HepG2 (cell line): ENCODE measurements at regions not wholly inside any gene's neighbourhood (a gene's known extent, or its start where the extent isn't known, plus 50 kb on each side); places are given as distances from the start of the nearest gene placed in this dataset.

Experiments
- ATAC-seq: fragments of 200-7000 bp; cut with Tn5 transposase; 3 replicates; pipeline ENCODE4 v1.9.1; 2020; ENCODE audit warnings: mild to moderate bottlenecking, moderate library complexity
- BruUV-seq: library from RNA; stranded (reverse); fragments of 400-500 nt; replicated peaks from 2 replicates; lab custom pipeline; 2021; lab: Mats Ljungman, UMichigan
- CTCF ChIA-PET: fragments of 300-600 bp; formaldehyde crosslinking; extraction: SDS; loops from one replicate; lab custom pipeline; 2021; ENCODE audit warnings: low total read pairs, inconsistent platforms, low intra/inter-chr PET ratio; lab: Yijun Ruan, JAX
- POLR2A ChIA-PET: fragments of 350-600 bp; sonication (Branson Sonifier 250); formaldehyde crosslinking; loops from one replicate; lab custom pipeline; 2020; ENCODE audit warnings: antibody characterized with exemption, inconsistent platforms; lab: Yijun Ruan, JAX
- DNase-seq: peaks from one replicate; pipeline ENCODE4 v3.0.0-alpha.2; 2015; ENCODE audit warnings: low spot score
- FAIRE-seq: peaks from 3 replicates; lab custom pipeline; 2011; peaks lifted over from hg19 to GRCh38; lab: Jason Lieb, UNC
- H2AFZ ChIP-seq: one replicate; pipeline ENCODE4 v1.6.1; 2011; ENCODE audit warnings: low read length, inconsistent platforms
- H3K27ac ChIP-seq: fragments of 300-600 bp; 3 replicates; pipeline ENCODE4 v1.8.0; 2011; ENCODE audit warnings: mixed run types, mild to moderate bottlenecking, mixed read lengths, low read length, inconsistent platforms; ENCODE audit not compliant: insufficient read depth; ENCODE audit errors: extremely low read length
- H3K27me3 ChIP-seq, 2 experiments: fragments of 200-600 bp in 1 of 2; 2 replicates in 1 of 2; 3 replicates in 1 of 2; pipeline versions ENCODE4 v1.6.0 to v1.8.0; 2011; ENCODE audit warnings: low read length in 2 of 2, mild to moderate bottlenecking in 2 of 2, moderate library complexity in 2 of 2, inconsistent platforms in 1 of 2; ENCODE audit not compliant: insufficient read depth in 2 of 2, control insufficient read depth in 1 of 2
- H3K36me3 ChIP-seq, 2 experiments: fragments of 200-600 bp in 1 of 2; replicated peaks in 1 of 2; 2 replicates in 1 of 2; 3 replicates in 1 of 2; pipeline versions ENCODE4 v1.5.1 to v1.8.0; 2011; ENCODE audit warnings: low read length in 2 of 2, inconsistent platforms in 1 of 2; ENCODE audit not compliant: insufficient read depth in 2 of 2, control insufficient read depth in 1 of 2
- H3K4me1 ChIP-seq: 2 replicates; pipeline ENCODE4 v1.5.1; 2012; ENCODE audit warnings: low read length, inconsistent platforms; ENCODE audit not compliant: insufficient read depth
- H3K4me2 ChIP-seq: 2 replicates; pipeline ENCODE4 v1.6.0; 2011; ENCODE audit warnings: low read depth, low read length, inconsistent platforms
- H3K4me3 ChIP-seq, 3 experiments: fragments of 200-600 bp in 1 of 3; sonication (generic), shearing (Covaris generic) in 1 of 3; replicated peaks in 1 of 3; 2 replicates each; pipeline ENCODE4 v1.5.1; 2011 to 2016; ENCODE audit warnings: low read length in 3 of 3, inconsistent platforms in 2 of 3, low read depth in 2 of 3, mild to moderate bottlenecking in 2 of 3, control low read depth in 1 of 3, mixed read lengths in 1 of 3; ENCODE audit not compliant: insufficient read depth in 1 of 3
- H3K79me2 ChIP-seq: one replicate; pipeline ENCODE4 v1.6.1; 2011; ENCODE audit warnings: low read length, inconsistent platforms; ENCODE audit not compliant: insufficient read depth
- H3K9ac ChIP-seq: 2 replicates; pipeline ENCODE4 v1.6.0; 2011; ENCODE audit warnings: mild to moderate bottlenecking, low read depth, low read length, inconsistent platforms; ENCODE audit not compliant: insufficient read depth
- H3K9me3 ChIP-seq: 2 replicates; pipeline ENCODE4 v1.5.1; 2012; ENCODE audit warnings: mild to moderate bottlenecking, low read length
- H4K20me1 ChIP-seq: 2 replicates; pipeline ENCODE4 v1.6.0; 2011; ENCODE audit warnings: inconsistent platforms, mild to moderate bottlenecking, low read length, moderate library complexity; ENCODE audit not compliant: insufficient read depth
- ADNP ChIP-seq: sonication (generic); formaldehyde crosslinking; IDR thresholded peaks from 2 replicates; pipeline ENCODE4 v1.4.0; 2020; ENCODE audit warnings: missing genetic modification reagents
- ARID2 ChIP-seq: sonication (generic); formaldehyde crosslinking; IDR thresholded peaks from 2 replicates; pipeline ENCODE4 v1.8.1; 2022; ENCODE audit warnings: mild to moderate bottlenecking, missing genetic modification reagents, borderline replicate concordance
- CSRNP1 ChIP-seq: sonication (generic); formaldehyde crosslinking; IDR thresholded peaks from 2 replicates; pipeline ENCODE4 v1.8.1; 2023; ENCODE audit warnings: mild to moderate bottlenecking, missing genetic modification reagents
- SP4 ChIP-seq: sonication (generic); formaldehyde crosslinking; IDR thresholded peaks from 2 replicates; pipeline ENCODE4 v1.8.1; 2023; ENCODE audit warnings: mild to moderate bottlenecking, missing genetic modification reagents
- TBP ChIP-seq: sonication (generic); formaldehyde crosslinking; IDR thresholded peaks from 2 replicates; pipeline ENCODE4 v1.5.0; 2020; ENCODE audit warnings: missing genetic modification reagents
- ZBTB7B ChIP-seq: sonication (generic); formaldehyde crosslinking; IDR thresholded peaks from 2 replicates; pipeline ENCODE4 v1.4.0; 2020; ENCODE audit warnings: missing genetic modification reagents
- ZNF232 ChIP-seq: sonication (generic); formaldehyde crosslinking; IDR thresholded peaks from 2 replicates; pipeline ENCODE4 v1.4.0; 2020; ENCODE audit warnings: missing genetic modification reagents, borderline replicate concordance
- ZNF496 ChIP-seq: sonication (generic); formaldehyde crosslinking; IDR thresholded peaks from 2 replicates; pipeline ENCODE4 v1.8.1; 2023; ENCODE audit warnings: mild to moderate bottlenecking, moderate library complexity, missing genetic modification reagents; ENCODE audit not compliant: insufficient replicate concordance
- WGBS: methylation state at CpG from one replicate; pipeline ENCODE4 v1.1.6; 2017; ENCODE audit warnings: low lambda C conversion rate; 5-methylcytosine and 5-hydroxymethylcytosine counted together
- in situ Hi-C: cut with HindIII; loops from 2 replicates; pipeline ENCODE4 v1.10.0; 2017; ENCODE audit warnings: low pct_unique_long_range_greater_than_20kb; ENCODE audit not compliant: extremely low pct_ligation_motif_present
- intact Hi-C: fragments of 100-400 bp; cut with micrococcal nuclease; formaldehyde crosslinking; loops from one replicate; pipeline ENCODE4 v1.10.0; 2022; ENCODE audit not compliant: unreplicated experiment

GRCh38 chr10:33048223-33048622, 90.2 kb upstream of the ITGB1 start (continued):
- TF ChIP-seq SP4 (CRISPR knock-in tag) (no peak), ADNP (no peak), ARID2 (CRISPR knock-in tag) (no peak), ZNF232 (no peak), CSRNP1 (no peak)
- TF ChIP-seq, all 625 proteins: peak for 0

DNA sequence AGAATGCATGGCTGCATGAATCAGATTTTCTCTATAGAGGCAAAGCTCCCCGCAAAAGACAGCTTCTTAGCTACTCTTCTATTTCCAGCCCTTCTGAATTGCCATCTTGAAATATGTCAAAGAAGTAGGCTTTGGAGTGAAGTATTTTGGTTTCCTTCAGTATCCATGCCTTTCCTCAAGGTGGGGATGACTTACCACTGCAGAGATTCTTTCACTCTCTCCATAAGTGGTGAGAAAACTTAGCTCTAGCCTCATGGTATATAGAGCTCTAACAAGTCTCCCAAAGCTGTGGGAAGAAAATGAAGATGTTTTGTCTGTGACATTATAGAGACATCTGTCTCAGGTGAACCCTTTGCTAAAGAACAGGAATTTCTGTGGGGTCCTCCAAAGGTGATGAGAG, 89.6 kb upstream of the ITGB1 start:
- TF ChIP-seq ZBTB7B (CRISPR knock-in tag) (no peak), TBP (CRISPR knock-in tag) (no peak), ZNF496 (CRISPR knock-in tag) (no peak)
- TF ChIP-seq, all 625 proteins: peak for 0
- Histone ChIP-seq H2AFZ (no peak overlapping the region), H3K27me3 (no peaks in the 10 kb centered on the region; a peak in 1 of 5 replicates), H4K20me1 (no peaks in the 10 kb centered on the region), H3K79me2 (no peaks in the 10 kb centered on the region), H3K4me3 (no peak overlapping the region), H3K9me3 (no peaks in the 10 kb centered on the region), H3K4me2 (no peak overlapping the region), H3K9ac (no peak overlapping the region), H3K27ac (no peak overlapping the region), H3K36me3 (no peaks in the 10 kb centered on the region), H3K4me1 (no peaks in the 10 kb centered on the region)
- ChIA-PET POLR2A (no interaction called here), CTCF (no interaction called here)
- DNase-seq (no peak), ATAC-seq (no peak), FAIRE-seq (no peak)
- WGBS = 57% methylated on average over 1 of the region's 1 CpG
- intact Hi-C loops (no loop called here), in situ Hi-C loops (no loop called here)
- BruUV-seq = no TSS peak
